Osteocyte (in vitro differentiated cells): ENCODE measurements at regions not wholly inside any gene's neighbourhood (a gene's known extent, or its start where the extent isn't known, plus 50 kb on each side); places are given as distances from the start of the nearest gene placed in this dataset.

Source experiments
- DNase-seq: peaks from one replicate; pipeline ENCODE4 v3.0.0; 2021; ENCODE audit warnings: mixed read lengths; ENCODE audit not compliant: unreplicated experiment; ENCODE audit errors: extremely low spot score
- H3K27ac Mint-ChIP-seq: one replicate; pipeline ENCODE4 v1.8.0; 2021; ENCODE audit warnings: mild to moderate bottlenecking, mixed read lengths; ENCODE audit not compliant: unreplicated experiment
- H3K27me3 Mint-ChIP-seq: one replicate; pipeline ENCODE4 v1.8.0; 2021; ENCODE audit warnings: mixed read lengths; ENCODE audit not compliant: unreplicated experiment
- H3K36me3 Mint-ChIP-seq: one replicate; pipeline ENCODE4 v1.8.0; 2021; ENCODE audit warnings: mixed read lengths; ENCODE audit not compliant: unreplicated experiment
- H3K4me1 Mint-ChIP-seq: one replicate; pipeline ENCODE4 v1.8.0; 2021; ENCODE audit warnings: mixed read lengths; ENCODE audit not compliant: unreplicated experiment
- H3K4me3 Mint-ChIP-seq: one replicate; pipeline ENCODE4 v1.8.0; 2021; ENCODE audit warnings: mild to moderate bottlenecking, moderate library complexity, mixed read lengths; ENCODE audit not compliant: unreplicated experiment
- H3K9me3 Mint-ChIP-seq: one replicate; pipeline ENCODE4 v1.8.0; 2021; ENCODE audit warnings: mixed read lengths; ENCODE audit not compliant: unreplicated experiment
- TF ChIP-seq, protein P1 (sequence below): fragments of 200-600 bp; sonication (generic); IDR thresholded peaks from 2 replicates; pipeline ENCODE4 v1.5.0; 2021; ENCODE audit warnings: antibody characterized with exemption, mild to moderate bottlenecking, moderate library complexity

DNA sequence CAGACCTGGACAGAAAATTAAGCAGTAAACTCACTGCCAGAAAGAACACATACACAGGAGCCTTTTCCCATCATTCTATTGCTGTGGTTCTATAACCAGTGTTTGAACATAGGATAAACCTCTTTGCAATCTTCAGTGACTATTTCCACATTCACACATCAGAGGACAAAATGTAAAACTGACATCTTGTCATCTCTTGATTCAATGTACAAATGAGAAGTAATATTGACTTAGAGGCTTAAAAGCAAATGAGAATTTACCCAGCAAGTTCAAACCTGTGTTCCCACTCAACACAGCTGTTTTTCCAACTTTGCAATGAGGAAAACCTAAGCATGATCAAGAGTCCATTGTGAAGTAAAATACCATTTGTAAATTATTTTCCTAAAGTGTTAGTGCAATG, 307.1 kb upstream of the CPXCR1 start:
- Mint-ChIP-seq H3K27ac (no peak overlapping the region), H3K4me1 (no peaks in the 10 kb centered on the region), H3K4me3 (no peak overlapping the region), H3K27me3 (no peaks in the 10 kb centered on the region), H3K36me3 (no peaks in the 10 kb centered on the region), H3K9me3 (peaks cover 22% of the 10 kb centered on the region)
- DNase-seq: no peak
- TF ChIP-seq, protein P1, sequence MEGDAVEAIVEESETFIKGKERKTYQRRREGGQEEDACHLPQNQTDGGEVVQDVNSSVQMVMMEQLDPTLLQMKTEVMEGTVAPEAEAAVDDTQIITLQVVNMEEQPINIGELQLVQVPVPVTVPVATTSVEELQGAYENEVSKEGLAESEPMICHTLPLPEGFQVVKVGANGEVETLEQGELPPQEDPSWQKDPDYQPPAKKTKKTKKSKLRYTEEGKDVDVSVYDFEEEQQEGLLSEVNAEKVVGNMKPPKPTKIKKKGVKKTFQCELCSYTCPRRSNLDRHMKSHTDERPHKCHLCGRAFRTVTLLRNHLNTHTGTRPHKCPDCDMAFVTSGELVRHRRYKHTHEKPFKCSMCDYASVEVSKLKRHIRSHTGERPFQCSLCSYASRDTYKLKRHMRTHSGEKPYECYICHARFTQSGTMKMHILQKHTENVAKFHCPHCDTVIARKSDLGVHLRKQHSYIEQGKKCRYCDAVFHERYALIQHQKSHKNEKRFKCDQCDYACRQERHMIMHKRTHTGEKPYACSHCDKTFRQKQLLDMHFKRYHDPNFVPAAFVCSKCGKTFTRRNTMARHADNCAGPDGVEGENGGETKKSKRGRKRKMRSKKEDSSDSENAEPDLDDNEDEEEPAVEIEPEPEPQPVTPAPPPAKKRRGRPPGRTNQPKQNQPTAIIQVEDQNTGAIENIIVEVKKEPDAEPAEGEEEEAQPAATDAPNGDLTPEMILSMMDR: no peak
